D721Med (cell line): ENCODE measurements at regions not wholly inside any gene's neighbourhood (a gene's known extent, or its start where the extent isn't known, plus 50 kb on each side); places are given as distances from the start of the nearest gene placed in this dataset.

Experiments used
- DNase-seq: peaks from one replicate; pipeline ENCODE4 v3.0.0; 2011; ENCODE audit warnings: low spot score; ENCODE audit not compliant: insufficient read length
- FAIRE-seq: peaks from 2 replicates; lab custom pipeline; 2011; peaks lifted over from hg19 to GRCh38; lab: Jason Lieb, UNC
- TF ChIP-seq, protein P1 (sequence below): IDR thresholded peaks from 2 replicates; pipeline ENCODE4 v1.5.1; 2012; ENCODE audit warnings: mild to moderate bottlenecking, control low read depth; ENCODE audit not compliant: insufficient read depth; ENCODE audit errors: missing control alignments

DNA sequence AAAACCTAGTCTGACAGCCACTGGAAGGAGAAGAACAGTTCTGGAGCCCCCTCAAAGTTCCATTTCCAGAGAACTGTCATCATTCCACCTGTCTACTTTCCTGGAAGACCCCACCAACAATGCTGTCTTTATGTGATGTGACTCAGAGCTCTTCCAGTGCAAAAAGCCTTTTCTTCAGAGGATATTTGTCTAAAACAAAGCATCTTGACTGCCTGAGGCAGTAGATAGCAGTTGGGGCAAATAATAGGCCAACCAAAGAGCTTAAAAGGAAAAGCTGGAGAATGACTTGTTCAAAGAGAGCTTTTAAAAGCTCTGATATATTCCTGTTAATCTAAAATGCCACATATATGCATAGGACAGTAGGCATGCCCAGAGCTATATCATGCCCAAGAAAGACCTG is 62.6 kb downstream of the MIS18A start:
- TF ChIP-seq, protein P1, sequence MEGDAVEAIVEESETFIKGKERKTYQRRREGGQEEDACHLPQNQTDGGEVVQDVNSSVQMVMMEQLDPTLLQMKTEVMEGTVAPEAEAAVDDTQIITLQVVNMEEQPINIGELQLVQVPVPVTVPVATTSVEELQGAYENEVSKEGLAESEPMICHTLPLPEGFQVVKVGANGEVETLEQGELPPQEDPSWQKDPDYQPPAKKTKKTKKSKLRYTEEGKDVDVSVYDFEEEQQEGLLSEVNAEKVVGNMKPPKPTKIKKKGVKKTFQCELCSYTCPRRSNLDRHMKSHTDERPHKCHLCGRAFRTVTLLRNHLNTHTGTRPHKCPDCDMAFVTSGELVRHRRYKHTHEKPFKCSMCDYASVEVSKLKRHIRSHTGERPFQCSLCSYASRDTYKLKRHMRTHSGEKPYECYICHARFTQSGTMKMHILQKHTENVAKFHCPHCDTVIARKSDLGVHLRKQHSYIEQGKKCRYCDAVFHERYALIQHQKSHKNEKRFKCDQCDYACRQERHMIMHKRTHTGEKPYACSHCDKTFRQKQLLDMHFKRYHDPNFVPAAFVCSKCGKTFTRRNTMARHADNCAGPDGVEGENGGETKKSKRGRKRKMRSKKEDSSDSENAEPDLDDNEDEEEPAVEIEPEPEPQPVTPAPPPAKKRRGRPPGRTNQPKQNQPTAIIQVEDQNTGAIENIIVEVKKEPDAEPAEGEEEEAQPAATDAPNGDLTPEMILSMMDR, result no peak
- no peak for DNase-seq
- no peak for FAIRE-seq

- FAIRE-seq (no peak), DNase-seq (no peak)
- TF ChIP-seq, protein P1, result no peak
Observed at GRCh38 chr21:32215306-32215685, 63.6 kb downstream of the MIS18A start.

- no peak for FAIRE-seq
- TF ChIP-seq, protein P1, result no peak
- DNase-seq, result no peak
Observed at GRCh38 chr21:32214654-32215305, 64.1 kb downstream of the MIS18A start.

DNA sequence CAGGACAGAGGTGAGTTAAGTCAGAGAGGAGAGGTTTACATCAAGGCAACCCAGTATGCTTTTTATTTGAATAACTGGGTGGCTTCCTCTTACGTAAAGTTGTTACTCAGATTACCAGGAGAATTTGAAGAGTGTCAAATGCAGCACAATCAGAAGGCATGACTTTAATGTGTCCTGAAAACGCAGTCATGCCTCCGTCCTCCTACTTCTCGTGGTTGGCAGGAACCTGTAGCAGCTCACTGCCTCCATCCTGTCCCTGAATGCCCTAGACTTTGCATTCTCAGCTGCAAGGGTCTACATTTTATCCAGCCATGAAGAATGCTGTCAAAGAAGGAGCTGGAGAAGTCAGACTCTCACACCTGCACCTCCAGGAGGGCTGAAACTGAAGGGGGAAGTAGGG is 66.7 kb downstream of the MIS18A start:
- DNase-seq (no peak), FAIRE-seq (no peak)
- TF ChIP-seq, protein P1, result no peak

DNA sequence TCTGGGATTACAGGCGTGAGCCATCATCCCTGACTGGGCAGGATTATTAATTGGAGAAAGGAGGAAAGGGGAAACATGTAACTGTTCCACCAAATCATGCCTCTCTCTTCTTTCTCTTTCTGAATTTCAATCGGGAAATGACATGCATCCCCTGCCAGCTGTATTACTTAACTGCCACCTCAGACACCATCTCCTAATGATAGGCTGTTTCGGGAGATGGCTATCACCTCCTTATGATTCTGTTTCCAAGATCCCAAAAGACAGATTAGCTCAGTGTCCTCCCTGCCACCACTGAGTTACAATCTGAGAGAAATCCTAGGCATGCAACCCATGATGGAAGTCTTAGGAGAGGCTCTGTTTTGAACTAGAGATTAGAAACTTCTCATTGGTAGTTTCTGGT is 67.5 kb downstream of the MIS18A start:
- DNase-seq (no peak), FAIRE-seq (no peak)
- TF ChIP-seq, protein P1, result no peak

GRCh38 chr21:32209580-32209979 is 69.3 kb downstream of the MIS18A start:
- no peak for DNase-seq
- no peak for FAIRE-seq
- TF ChIP-seq, protein P1, result no peak

GRCh38 chr21:32207406-32207716 is 71.5 kb downstream of the MIS18A start:
- no peak for DNase-seq
- no peak for FAIRE-seq

More at GRCh38 chr21:32207406-32207716, 71.5 kb downstream of the MIS18A start:
- TF ChIP-seq, protein P1, result no peak
